ENCODE measurements at regions not wholly inside any gene's neighbourhood (a gene's known extent, or its start where the extent isn't known, plus 50 kb on each side); places are given as distances from the start of the nearest gene placed in this dataset.

- TF ChIP-seq, protein P1, sequence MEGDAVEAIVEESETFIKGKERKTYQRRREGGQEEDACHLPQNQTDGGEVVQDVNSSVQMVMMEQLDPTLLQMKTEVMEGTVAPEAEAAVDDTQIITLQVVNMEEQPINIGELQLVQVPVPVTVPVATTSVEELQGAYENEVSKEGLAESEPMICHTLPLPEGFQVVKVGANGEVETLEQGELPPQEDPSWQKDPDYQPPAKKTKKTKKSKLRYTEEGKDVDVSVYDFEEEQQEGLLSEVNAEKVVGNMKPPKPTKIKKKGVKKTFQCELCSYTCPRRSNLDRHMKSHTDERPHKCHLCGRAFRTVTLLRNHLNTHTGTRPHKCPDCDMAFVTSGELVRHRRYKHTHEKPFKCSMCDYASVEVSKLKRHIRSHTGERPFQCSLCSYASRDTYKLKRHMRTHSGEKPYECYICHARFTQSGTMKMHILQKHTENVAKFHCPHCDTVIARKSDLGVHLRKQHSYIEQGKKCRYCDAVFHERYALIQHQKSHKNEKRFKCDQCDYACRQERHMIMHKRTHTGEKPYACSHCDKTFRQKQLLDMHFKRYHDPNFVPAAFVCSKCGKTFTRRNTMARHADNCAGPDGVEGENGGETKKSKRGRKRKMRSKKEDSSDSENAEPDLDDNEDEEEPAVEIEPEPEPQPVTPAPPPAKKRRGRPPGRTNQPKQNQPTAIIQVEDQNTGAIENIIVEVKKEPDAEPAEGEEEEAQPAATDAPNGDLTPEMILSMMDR (IDR thresholded peaks at IDR 0.05) = no peak
- no peak for ATAC-seq (ENCODE audit: low FRiP score)
- DNase-seq (ENCODE audit: low spot score) = no peak
These were observed 1145.5 kb upstream of the PCDH10 start for GRCh38 chr4:132003593-132003992.

DNA sequence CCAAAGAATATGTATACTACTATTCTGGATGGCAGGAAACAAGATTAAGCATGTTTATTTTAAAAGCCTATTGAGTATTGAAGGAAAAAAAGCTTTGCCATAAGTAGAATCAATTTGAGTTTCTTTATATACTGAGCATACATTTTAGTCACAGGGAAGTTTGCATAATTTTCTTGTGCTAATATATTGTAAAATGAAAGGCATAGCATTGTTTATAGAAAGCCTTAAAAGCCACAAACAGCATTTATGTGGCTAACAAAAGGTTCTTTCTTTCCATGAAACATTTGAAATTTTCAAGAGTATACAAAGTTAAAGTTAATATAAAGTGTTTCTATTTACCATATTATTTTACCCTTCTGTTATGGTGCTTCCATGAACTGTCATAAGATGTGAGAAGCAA, 1133.8 kb upstream of the PCDH10 start:
- DNase-seq (ENCODE audit: low spot score) (no peak), ATAC-seq (ENCODE audit: low FRiP score) (no peak)
- TF ChIP-seq, protein P1 (IDR thresholded peaks at IDR 0.05) = no peak

DNA sequence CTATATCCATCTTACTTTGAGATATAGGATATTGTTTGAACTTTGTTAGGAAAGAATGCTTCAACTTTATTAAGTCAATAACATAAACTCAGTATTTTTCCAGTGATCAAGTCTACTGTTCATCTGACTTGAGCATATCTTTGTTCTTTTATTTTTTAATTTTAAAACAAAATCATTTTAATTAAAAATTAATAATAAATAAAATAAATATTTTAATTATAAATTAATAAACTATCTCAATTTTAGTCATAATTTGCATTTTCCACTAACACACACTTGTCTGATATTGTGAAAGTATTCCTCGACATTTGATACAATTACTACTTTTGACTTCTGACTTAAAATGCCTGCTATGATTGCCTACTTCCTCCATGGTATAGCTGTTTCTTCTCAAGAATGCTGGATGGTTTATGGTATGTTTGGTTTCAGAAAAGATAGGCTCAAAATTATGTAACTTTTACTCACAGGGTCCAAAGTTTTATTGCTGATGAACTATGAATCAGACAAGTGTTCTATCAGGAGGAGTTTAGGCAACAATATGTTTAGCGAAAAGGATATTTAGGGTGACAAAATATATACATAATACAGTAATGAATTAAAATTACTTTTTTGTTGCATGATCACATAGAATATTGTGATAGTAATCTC, 1132.3 kb upstream of the PCDH10 start:
- ATAC-seq (ENCODE audit: low FRiP score) (no peak), DNase-seq (ENCODE audit: low spot score) (no peak)
- TF ChIP-seq, protein P1 (IDR thresholded peaks at IDR 0.05) = no peak

- DNase-seq (ENCODE audit: low spot score) (no peak), ATAC-seq (ENCODE audit: low FRiP score) (no peak)
- TF ChIP-seq, protein P1 (IDR thresholded peaks at IDR 0.05) = no peak
These were observed 1122.9 kb upstream of the PCDH10 start for GRCh38 chr4:132026166-132026565.

DNA sequence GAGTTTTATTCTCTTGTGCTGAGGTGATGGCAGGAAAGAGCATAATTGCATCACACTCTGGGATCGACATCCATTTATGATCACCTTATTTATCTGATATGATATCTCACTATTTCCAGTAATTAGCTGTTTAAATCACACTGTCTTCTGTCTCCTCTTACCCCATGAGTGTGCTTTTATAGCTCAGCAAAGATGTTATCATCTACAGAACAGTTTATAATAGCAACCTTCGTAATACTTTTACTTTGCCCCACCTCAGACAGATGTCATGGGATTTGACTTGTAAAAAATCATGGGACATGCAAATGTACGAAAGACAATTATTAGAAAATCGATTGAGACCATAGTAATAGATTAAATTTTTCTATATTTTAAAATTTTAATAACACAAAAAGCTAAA, 1122.3 kb upstream of the PCDH10 start:
- TF ChIP-seq, protein P1 (IDR thresholded peaks at IDR 0.05) = no peak
- DNase-seq (ENCODE audit: low spot score) (no peak), ATAC-seq (ENCODE audit: low FRiP score) (no peak)

DNA sequence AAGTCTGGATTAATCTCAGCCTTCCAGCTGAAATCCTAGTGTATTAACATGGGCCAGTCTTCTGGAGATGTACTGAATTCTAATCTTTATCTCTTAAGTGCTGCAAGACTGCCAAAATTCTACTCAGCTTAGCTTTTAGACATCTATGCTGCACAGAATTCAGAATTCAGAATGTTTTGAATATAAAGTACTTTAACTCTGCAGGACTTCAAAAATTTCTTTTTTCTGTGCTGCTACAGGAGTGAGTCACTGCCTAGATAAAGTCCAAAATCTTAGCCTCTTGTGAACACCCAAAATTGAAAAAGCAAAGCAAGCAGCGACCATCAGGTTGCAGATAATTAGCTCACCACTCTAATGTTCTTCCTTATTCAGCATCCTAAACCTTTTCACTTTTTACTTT, 1092.6 kb upstream of the PCDH10 start:
- TF ChIP-seq, protein P1 (IDR thresholded peaks at IDR 0.05) = no peak
- peak; percentile 32 for ATAC-seq (ENCODE audit: low FRiP score)

DNA sequence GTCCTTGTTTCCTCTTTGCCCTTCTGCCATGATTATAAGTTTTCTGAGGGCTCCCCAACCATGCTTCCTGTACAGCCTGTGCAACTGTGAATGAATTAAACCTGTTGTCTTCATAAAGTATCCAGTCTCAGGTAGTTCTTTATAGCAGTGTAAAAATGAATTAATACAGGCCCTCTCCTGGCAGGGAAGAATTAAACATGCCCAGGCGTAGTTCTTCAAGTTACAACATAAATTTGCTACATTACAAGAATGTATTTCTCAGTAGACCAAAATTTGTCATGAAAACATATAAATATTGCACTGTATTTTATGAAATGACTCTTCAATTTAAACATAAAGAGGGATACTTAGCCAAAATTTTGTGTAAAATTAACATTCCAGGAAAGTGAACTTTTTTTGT, 1089.9 kb upstream of the PCDH10 start:
- TF ChIP-seq, protein P1 (IDR thresholded peaks at IDR 0.05) = no peak
- no peak for ATAC-seq (ENCODE audit: low FRiP score)

More for the DNA sequence above, 1092.6 kb upstream of the PCDH10 start:
- no peak for DNase-seq (ENCODE audit: low spot score)

More for the DNA sequence above, 1089.9 kb upstream of the PCDH10 start:
- no peak for DNase-seq (ENCODE audit: low spot score)

Measured in omental fat pad (tissue), 3 donors.